GM18868 (cell line): ENCODE measurements at regions not wholly inside any gene's neighbourhood (a gene's known extent, or its start where the extent isn't known, plus 50 kb on each side); places are given as distances from the start of the nearest gene placed in this dataset.
"Not testable (repeated sequence)": the region's sequence is repeated elsewhere in the genome, so short reads cannot be mapped to it uniquely, and the experiment has no call there.

ENCODE experiments used
- ATAC-seq: cut with Tn5 transposase; IDR thresholded peaks from one replicate; pipeline ENCODE4 v1.9.1; 2021; ENCODE audit warnings: mild to moderate bottlenecking, moderate library complexity; ENCODE audit not compliant: unreplicated experiment

GRCh38 chrX:146994163-146994562 lies 179.6 kb upstream of the CXorf51A start:
- no peak for ATAC-seq

GRCh38 chrX:146973283-146973682 lies 158.7 kb upstream of the CXorf51A start:
- ATAC-seq: no peak

- no peak for ATAC-seq
Observed at GRCh38 chrX:146967306-146967705, 152.8 kb upstream of the CXorf51A start.

GRCh38 chrX:146956760-146957159 lies 142.2 kb upstream of the CXorf51A start:
- no peak for ATAC-seq

GRCh38 chrX:146934256-146934655 lies 119.7 kb upstream of the CXorf51A start:
- peak; percentile 69 for ATAC-seq

- not testable (repeated sequence) for ATAC-seq
Observed at GRCh38 chrX:146932997-146933396, 118.5 kb upstream of the CXorf51A start.

- peak; percentile 66 for ATAC-seq
Observed at GRCh38 chrX:146921204-146921603, 106.7 kb upstream of the CXorf51A start.

GRCh38 chrX:146907391-146908240 lies 93.1 kb upstream of the CXorf51A start:
- no peak for ATAC-seq

- ATAC-seq: no peak
Observed at GRCh38 chrX:146906166-146906565, 91.6 kb upstream of the CXorf51A start.

GRCh38 chrX:146887020-146887419 lies 72.5 kb upstream of the CXorf51A start:
- no peak for ATAC-seq

- no peak for ATAC-seq
Observed at GRCh38 chrX:146881521-146881920, 67.0 kb upstream of the CXorf51A start.

- not testable (repeated sequence) for ATAC-seq
Observed at GRCh38 chrX:146866846-146867245, 52.3 kb upstream of the CXorf51A start.

- not testable (repeated sequence) for ATAC-seq
Observed at GRCh38 chrX:146865734-146866133, 51.2 kb upstream of the CXorf51A start.
